GM12865 (cell line): ENCODE measurements at regions not wholly inside any gene's neighbourhood (a gene's known extent, or its start where the extent isn't known, plus 50 kb on each side); places are given as distances from the start of the nearest gene placed in this dataset.

Experiments used
- DNase-seq: peaks from one replicate; pipeline ENCODE4 v3.0.0; 2010; ENCODE audit warnings: low read depth
- H3K4me3 ChIP-seq: 2 replicates; pipeline ENCODE4 v1.5.1; 2011; ENCODE audit warnings: mild to moderate bottlenecking, low read depth, low read length, control low read depth
- CTCF ChIP-seq: IDR thresholded peaks from 2 replicates; pipeline ENCODE4 v1.5.1; 2011; ENCODE audit warnings: low read length, control low read depth, low read depth, inconsistent platforms; ENCODE audit not compliant: insufficient read depth; ENCODE audit errors: missing control alignments

GRCh38 chr6:147839708-147840610, 331.5 kb downstream of the SAMD5 start:
- no peak for TF ChIP-seq CTCF
- no peak overlapping the region for H3K4me3 ChIP-seq
- no peak for DNase-seq

GRCh38 chr6:147841547-147842148, 333.2 kb downstream of the SAMD5 start:
- TF ChIP-seq CTCF: no peak
- H3K4me3 ChIP-seq: no peak overlapping the region
- no peak for DNase-seq

- H3K4me3 ChIP-seq: no peak overlapping the region
- TF ChIP-seq CTCF: no peak
- DNase-seq: no peak
Observed at GRCh38 chr6:147849401-147850330, 341.2 kb downstream of the SAMD5 start.

- DNase-seq: no peak
- no peak overlapping the region for H3K4me3 ChIP-seq
- no peak for TF ChIP-seq CTCF
Observed at GRCh38 chr6:147852772-147853171, 344.3 kb downstream of the SAMD5 start.

GRCh38 chr6:147853574-147853973, 345.1 kb downstream of the SAMD5 start:
- no peak overlapping the region for H3K4me3 ChIP-seq
- no peak for DNase-seq
- TF ChIP-seq CTCF: no peak

GRCh38 chr6:147855803-147856482, 347.5 kb downstream of the SAMD5 start:
- DNase-seq: no peak
- no peak for TF ChIP-seq CTCF

More at GRCh38 chr6:147855803-147856482, 347.5 kb downstream of the SAMD5 start:
- no peak overlapping the region for H3K4me3 ChIP-seq
